ENCODE measurements at regions not wholly inside any gene's neighbourhood (a gene's known extent, or its start where the extent isn't known, plus 50 kb on each side); places are given as distances from the start of the nearest gene placed in this dataset.
A peak's percentile ranks its signal among the peaks of the same experiment; 100 is the strongest.

DNA sequence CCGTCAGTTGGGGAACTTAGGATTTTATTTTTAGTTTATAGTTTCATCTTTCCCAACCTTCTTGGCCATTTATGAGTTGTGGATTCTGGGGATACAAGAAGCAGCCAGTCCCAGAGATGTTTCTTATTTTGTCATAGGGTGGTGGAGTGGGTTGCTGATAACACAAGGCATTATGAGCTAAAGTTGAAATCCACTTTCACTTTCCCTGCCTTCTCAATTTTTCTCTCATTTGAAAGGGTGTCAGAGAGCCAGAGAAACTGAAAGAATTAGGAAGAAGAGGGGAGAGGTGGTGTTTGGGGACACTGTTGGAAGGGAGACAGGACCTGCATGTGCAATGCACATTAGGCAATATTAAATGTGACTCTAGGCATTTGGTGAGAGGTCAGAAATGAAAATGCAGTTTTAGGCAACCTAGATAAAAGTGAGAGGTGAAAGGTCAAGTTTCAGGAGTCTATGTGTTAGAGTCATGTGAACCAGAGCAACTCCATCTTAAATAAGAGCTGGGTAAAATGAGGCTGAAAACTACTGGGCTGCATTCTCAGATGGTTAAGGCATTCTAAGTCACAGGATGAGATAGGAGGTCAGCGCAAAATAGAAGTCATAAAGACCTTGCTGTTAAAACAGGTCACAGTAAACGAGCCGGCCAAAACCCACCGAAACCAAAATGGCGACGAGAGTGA is 71.1 kb upstream of the F3 start:
- H3K4me1 Mint-ChIP-seq = peaks cover 9% of the 10 kb centered on the region
- no peaks in the 10 kb centered on the region for H3K27me3 Mint-ChIP-seq
- intact Hi-C loops (cut with micrococcal nuclease) = no loop called here
- H3K9me3 Mint-ChIP-seq = no peaks in the 10 kb centered on the region
- H3K27ac Mint-ChIP-seq = no peak overlapping the region
- H3K4me3 Mint-ChIP-seq = no peak overlapping the region
- no peak for DNase-seq
- H3K36me3 Mint-ChIP-seq (ENCODE audit: low read depth) = no peaks in the 10 kb centered on the region

DNA sequence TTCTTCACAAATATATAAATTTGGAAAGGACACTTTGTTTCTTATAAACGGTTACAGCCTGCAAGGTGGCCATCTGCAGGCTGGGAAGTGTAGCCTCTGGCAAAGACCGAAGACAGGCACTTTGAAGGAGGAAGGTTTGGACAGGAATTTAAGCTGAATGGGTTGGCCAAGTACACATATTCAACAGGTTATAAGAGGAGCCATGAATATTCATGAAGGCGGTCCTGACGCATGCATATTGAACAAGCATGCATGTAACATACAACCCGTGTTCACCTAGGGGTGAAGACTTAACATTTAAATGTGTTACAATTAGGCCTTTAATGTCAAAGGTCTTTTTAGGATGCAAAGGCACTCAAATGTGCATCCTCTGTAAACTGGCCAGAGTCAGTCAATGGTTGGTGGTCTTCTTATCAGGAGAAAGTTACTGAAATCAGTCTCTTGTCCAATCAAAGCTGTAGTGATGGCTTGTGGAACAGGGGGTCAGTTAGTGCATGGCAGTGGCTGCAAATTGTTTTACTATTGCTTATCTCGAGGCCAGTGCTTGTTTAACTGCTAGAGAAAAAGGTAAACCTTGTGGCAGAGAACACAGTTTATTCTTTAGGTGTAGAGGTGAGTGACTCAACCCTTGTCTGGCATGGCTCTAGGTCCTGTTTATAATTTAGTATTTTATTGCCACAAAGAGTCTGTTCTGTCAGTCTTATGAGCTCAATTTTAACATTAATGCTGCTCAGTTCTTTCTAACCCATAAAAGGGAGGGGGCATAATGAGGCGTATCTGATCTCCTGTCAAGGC is 70.3 kb upstream of the F3 start:
- no peaks in the 10 kb centered on the region for H3K27me3 Mint-ChIP-seq
- H3K4me1 Mint-ChIP-seq = peaks cover 9% of the 10 kb centered on the region
- no peaks in the 10 kb centered on the region for H3K36me3 Mint-ChIP-seq (ENCODE audit: low read depth)
- no peak for DNase-seq
- H3K4me3 Mint-ChIP-seq = no peak overlapping the region
- H3K9me3 Mint-ChIP-seq = no peaks in the 10 kb centered on the region
- intact Hi-C loops (cut with micrococcal nuclease) = no loop called here
- H3K27ac Mint-ChIP-seq = no peak overlapping the region

- no peak for DNase-seq
- H3K27me3 Mint-ChIP-seq = no peaks in the 10 kb centered on the region
- intact Hi-C loops (cut with micrococcal nuclease) = no loop called here
- no peaks in the 10 kb centered on the region for H3K36me3 Mint-ChIP-seq (ENCODE audit: low read depth)
- H3K4me1 Mint-ChIP-seq = peaks cover 5% of the 10 kb centered on the region
- H3K4me3 Mint-ChIP-seq = no peak overlapping the region
- no peaks in the 10 kb centered on the region for H3K9me3 Mint-ChIP-seq
- H3K27ac Mint-ChIP-seq = no peak overlapping the region
Measured at GRCh38 chr1:94609619-94610018, 68.1 kb upstream of the F3 start.

DNA sequence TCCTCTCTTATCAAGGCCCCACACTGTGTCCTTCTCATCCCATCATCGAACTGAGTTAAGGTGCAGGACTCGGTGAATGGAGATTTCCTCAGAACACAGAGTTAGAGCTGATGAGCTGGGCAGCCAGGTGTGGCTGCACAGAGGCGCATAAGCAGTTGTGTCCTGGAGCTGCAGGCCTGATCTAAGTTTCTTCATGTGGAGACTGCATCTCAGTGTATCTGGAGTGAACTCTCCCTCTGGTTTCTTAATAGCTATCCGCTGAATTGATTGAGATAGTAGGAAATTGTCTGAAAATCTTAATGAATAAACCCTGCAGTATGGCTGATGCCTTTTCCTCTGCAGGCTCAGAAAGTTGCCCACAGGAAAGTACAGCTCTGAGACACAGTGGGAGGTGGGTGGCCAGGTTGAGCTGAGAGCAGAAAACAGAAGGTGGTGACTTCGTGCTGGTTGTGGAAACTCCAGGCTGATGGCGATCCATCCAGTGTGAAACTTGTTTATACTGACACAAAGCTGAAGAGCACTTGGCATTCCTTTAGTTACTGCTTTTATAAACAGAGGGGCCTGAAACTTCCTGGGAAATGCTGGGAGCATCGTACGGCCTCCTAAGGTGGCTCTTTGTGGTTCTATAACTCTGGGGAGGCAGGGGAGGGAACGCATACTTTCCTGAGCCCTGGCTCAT is 67.4 kb upstream of the F3 start:
- Mint-ChIP-seq H3K27ac (no peak overlapping the region), H3K9me3 (no peaks in the 10 kb centered on the region), H3K36me3 (ENCODE audit: low read depth) (no peaks in the 10 kb centered on the region), H3K4me1 (peaks cover 5% of the 10 kb centered on the region), H3K4me3 (no peak overlapping the region), H3K27me3 (no peaks in the 10 kb centered on the region)
- intact Hi-C loops (cut with micrococcal nuclease) = no loop called here
- DNase-seq = no peak

- no peak for DNase-seq
- H3K27me3 Mint-ChIP-seq = no peaks in the 10 kb centered on the region
- peaks cover 6% of the 10 kb centered on the region for H3K4me1 Mint-ChIP-seq
- no peak overlapping the region for H3K27ac Mint-ChIP-seq
- intact Hi-C loops (cut with micrococcal nuclease) = no loop called here
- no peak overlapping the region for H3K4me3 Mint-ChIP-seq
- H3K36me3 Mint-ChIP-seq (ENCODE audit: low read depth) = no peaks in the 10 kb centered on the region
- peaks cover 5% of the 10 kb centered on the region for H3K9me3 Mint-ChIP-seq
Measured at GRCh38 chr1:94608142-94608851, 66.7 kb upstream of the F3 start.

- no peak for DNase-seq
- Mint-ChIP-seq H3K27me3 (peaks cover under 1% of the 10 kb centered on the region), H3K27ac (no peak overlapping the region), H3K36me3 (ENCODE audit: low read depth) (no peaks in the 10 kb centered on the region), H3K9me3 (peaks cover 5% of the 10 kb centered on the region), H3K4me3 (no peak overlapping the region), H3K4me1 (peaks cover 7% of the 10 kb centered on the region)
- intact Hi-C loops (cut with micrococcal nuclease) = no loop called here
Measured at GRCh38 chr1:94607398-94607797, 65.8 kb upstream of the F3 start.

- Mint-ChIP-seq H3K27me3 (peaks cover 8% of the 10 kb centered on the region), H3K27ac (no peak overlapping the region), H3K4me3 (no peak overlapping the region), H3K9me3 (peaks cover 5% of the 10 kb centered on the region), H3K4me1 (peaks cover 10% of the 10 kb centered on the region), H3K36me3 (ENCODE audit: low read depth) (no peaks in the 10 kb centered on the region)
- intact Hi-C loops (cut with micrococcal nuclease) = no loop called here
- no peak for DNase-seq
Measured at GRCh38 chr1:94606471-94606870, 64.9 kb upstream of the F3 start.

DNA sequence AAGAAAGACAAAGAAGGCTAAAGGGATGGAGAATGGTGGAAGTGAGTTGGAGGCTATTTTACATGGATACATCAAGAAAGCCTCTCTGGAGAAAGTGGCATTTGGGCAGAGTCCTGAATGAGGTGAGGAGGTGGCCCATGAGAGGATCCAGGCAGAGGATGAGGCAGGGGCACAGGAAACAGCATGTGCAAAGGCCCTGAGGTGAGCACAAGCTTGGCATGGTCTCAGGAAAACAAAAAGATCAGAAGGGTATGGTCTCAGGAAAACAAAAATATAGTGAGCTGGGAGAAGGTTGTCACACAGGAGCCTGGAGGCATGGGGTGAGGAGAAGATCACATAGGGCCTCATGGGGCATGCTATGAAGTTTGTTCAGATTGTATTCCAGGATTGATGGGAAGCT is 62.1 kb upstream of the F3 start:
- Mint-ChIP-seq H3K4me3 (no peak overlapping the region), H3K36me3 (ENCODE audit: low read depth) (no peaks in the 10 kb centered on the region)

GRCh38 chr1:94602802-94603625 is 61.5 kb upstream of the F3 start:
- intact Hi-C loops (cut with micrococcal nuclease) = no loop called here
- DNase-seq = no peak
- Mint-ChIP-seq H3K36me3 (ENCODE audit: low read depth) (no peaks in the 10 kb centered on the region), H3K4me3 (peak overlapping the region; percentile 57), H3K4me1 (peaks cover 10% of the 10 kb centered on the region), H3K9me3 (peaks cover 5% of the 10 kb centered on the region), H3K27me3 (peaks cover 19% of the 10 kb centered on the region), H3K27ac (no peak overlapping the region)

More for the DNA sequence above, 62.1 kb upstream of the F3 start:
- H3K27me3 Mint-ChIP-seq = peaks cover 19% of the 10 kb centered on the region
- DNase-seq = no peak
- H3K9me3 Mint-ChIP-seq = peaks cover 5% of the 10 kb centered on the region
- H3K4me1 Mint-ChIP-seq = peaks cover 10% of the 10 kb centered on the region
- intact Hi-C loops (cut with micrococcal nuclease) = no loop called here
- no peak overlapping the region for H3K27ac Mint-ChIP-seq

- Mint-ChIP-seq H3K4me3 (peak overlapping the region; percentile 57), H3K9me3 (peaks cover 5% of the 10 kb centered on the region), H3K4me1 (peaks cover 10% of the 10 kb centered on the region), H3K27ac (no peak overlapping the region), H3K36me3 (ENCODE audit: low read depth) (no peaks in the 10 kb centered on the region), H3K27me3 (peaks cover 19% of the 10 kb centered on the region)
- DNase-seq = peak; percentile 82
- intact Hi-C loops (cut with micrococcal nuclease) = no loop called here
Measured at GRCh38 chr1:94602316-94602715, 60.8 kb upstream of the F3 start.

DNA sequence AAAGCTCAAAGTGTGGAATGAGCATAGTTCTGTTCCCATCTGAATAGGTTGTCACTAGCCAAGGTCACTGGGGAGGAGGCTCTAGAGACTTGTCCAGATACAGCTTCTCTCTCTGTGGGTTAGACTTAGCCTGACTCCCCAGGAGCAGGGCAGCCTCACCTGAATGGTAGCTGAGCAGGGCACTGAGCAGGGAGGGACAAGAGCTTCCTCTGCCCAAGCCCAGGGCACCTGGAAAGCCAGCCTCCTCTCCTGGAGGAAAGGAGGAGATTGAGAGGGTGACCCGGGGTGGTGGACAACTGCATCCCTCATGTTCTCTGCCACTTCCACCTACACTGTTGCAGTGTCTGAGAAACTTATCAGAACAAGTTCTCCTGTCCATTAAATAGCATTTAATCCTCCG is 59.0 kb upstream of the F3 start:
- H3K27ac Mint-ChIP-seq = no peak overlapping the region
- H3K4me1 Mint-ChIP-seq = peaks cover 10% of the 10 kb centered on the region
- peaks cover 19% of the 10 kb centered on the region for H3K27me3 Mint-ChIP-seq
- DNase-seq = no peak
- no peaks in the 10 kb centered on the region for H3K36me3 Mint-ChIP-seq (ENCODE audit: low read depth)
- intact Hi-C loops (cut with micrococcal nuclease) = no loop called here
- H3K9me3 Mint-ChIP-seq = peaks cover 5% of the 10 kb centered on the region
- H3K4me3 Mint-ChIP-seq = no peak overlapping the region

DNA sequence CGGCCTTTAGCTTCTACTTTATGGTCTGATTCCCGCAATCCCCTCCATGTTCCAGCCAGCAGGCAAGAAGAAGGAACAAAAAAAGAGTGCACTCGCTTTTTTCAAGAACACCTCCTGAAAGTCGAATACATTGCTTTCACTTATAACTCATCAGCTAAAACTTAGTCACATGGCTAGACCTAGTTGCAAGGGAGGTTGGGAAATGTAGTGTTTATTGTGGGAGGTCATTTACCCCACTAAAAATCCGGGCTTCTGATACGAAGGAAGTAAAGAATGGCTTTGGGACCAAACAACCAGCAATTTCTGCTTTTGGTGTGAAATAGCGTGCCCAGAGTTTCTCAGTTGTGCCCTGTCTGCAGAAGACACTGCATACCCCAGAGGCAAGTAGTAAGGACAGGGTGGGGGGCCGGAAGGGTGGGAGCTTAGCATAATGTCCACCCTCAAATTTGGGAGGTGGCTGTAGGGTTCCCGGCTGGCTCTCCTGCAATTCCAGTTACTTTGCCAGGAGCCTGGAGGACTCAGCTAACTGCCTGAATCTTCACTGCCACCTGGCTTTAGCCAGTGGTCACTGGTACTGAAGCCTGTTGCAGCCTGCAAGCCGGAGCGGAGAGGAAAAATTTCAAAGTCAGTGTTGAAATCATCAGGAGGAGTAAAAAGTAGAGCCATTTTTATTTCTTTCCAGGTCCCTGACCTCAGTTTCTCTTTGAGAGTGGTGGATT is 57.7 kb upstream of the F3 start:
- H3K4me3 Mint-ChIP-seq = no peak overlapping the region
- DNase-seq = no peak
- intact Hi-C loops (cut with micrococcal nuclease) = no loop called here
- H3K27ac Mint-ChIP-seq = no peak overlapping the region
- H3K9me3 Mint-ChIP-seq = peaks cover 5% of the 10 kb centered on the region
- H3K27me3 Mint-ChIP-seq = peaks cover 19% of the 10 kb centered on the region
- H3K36me3 Mint-ChIP-seq (ENCODE audit: low read depth) = no peaks in the 10 kb centered on the region
- H3K4me1 Mint-ChIP-seq = peaks cover 10% of the 10 kb centered on the region

GRCh38 chr1:94597701-94598100 is 56.1 kb upstream of the F3 start:
- intact Hi-C loops (cut with micrococcal nuclease) = no loop called here

More at GRCh38 chr1:94597701-94598100, 56.1 kb upstream of the F3 start:
- H3K27ac Mint-ChIP-seq = no peak overlapping the region
- no peak for DNase-seq
- no peaks in the 10 kb centered on the region for H3K36me3 Mint-ChIP-seq (ENCODE audit: low read depth)
- H3K27me3 Mint-ChIP-seq = peaks cover 19% of the 10 kb centered on the region
- no peak overlapping the region for H3K4me3 Mint-ChIP-seq
- H3K9me3 Mint-ChIP-seq = no peaks in the 10 kb centered on the region
- H3K4me1 Mint-ChIP-seq = peaks cover 6% of the 10 kb centered on the region

Data from activated CD4-positive, alpha-beta T cell treated with anti-CD3 and anti-CD28 coated beads, Interleukin-2, amount 10 ng/mL, durations not matched to agents 24 days and 14 days (primary cell).